Esophagus squamous epithelium (tissue), 5 donors: ENCODE measurements at regions not wholly inside any gene's neighbourhood (a gene's known extent, or its start where the extent isn't known, plus 50 kb on each side); places are given as distances from the start of the nearest gene placed in this dataset.

Experiments
- DNase-seq: peaks from one replicate; lab custom pipeline; 2025; lab: John Stamatoyannopoulos, UW
- H3K27ac ChIP-seq, 4 donors: fragments of 200-600 bp; sonication (generic); one replicate each; pipeline ENCODE4 v1.5.1; 2016 to 2019; ENCODE audit warnings: mild to moderate bottlenecking in 1 of 4
- H3K27me3 ChIP-seq, 4 donors: fragments of 200-600 bp; sonication (generic); 1 replicate in 3 of 4; 2 replicates in 1 of 4; pipeline versions ENCODE4 v1.5.1 to v1.6.0; 2017 to 2021; ENCODE audit warnings: antibody characterized with exemption in 1 of 4
- H3K36me3 ChIP-seq, 3 donors: fragments of 200-600 bp; sonication (generic); one replicate each; pipeline ENCODE4 v1.5.1; 2016 to 2019
- H3K4me1 ChIP-seq, 3 donors: fragments of 200-600 bp; sonication (generic); one replicate each; pipeline ENCODE4 v1.5.1; 2017 to 2019
- H3K4me3 ChIP-seq, 4 donors: fragments of 200-600 bp; sonication (generic); 1 replicate in 3 of 4; 2 replicates in 1 of 4; pipeline ENCODE4 v1.5.1; 2016 to 2019; ENCODE audit warnings: mild to moderate bottlenecking in 2 of 4, moderate library complexity in 1 of 4
- H3K9me3 ChIP-seq, 3 donors: fragments of 200-600 bp; sonication (generic); one replicate each; pipeline ENCODE4 v1.5.1; 2016 to 2019
- POLR2A ChIP-seq, 4 donors: fragments of 450-650 bp; IDR thresholded peaks; one replicate each; pipeline ENCODE4 v1.6.1; 2017; ENCODE audit warnings: antibody characterized with exemption in 4 of 4, mild to moderate bottlenecking in 4 of 4, moderate library complexity in 3 of 4
- WGBS, 2 donors: methylation state at CpG; one replicate each; pipeline ENCODE4 v1.1.5; 2018; 5-methylcytosine and 5-hydroxymethylcytosine counted together
- intact Hi-C: fragments of 100-400 bp; cut with DNase I; formaldehyde crosslinking; loops from one replicate; pipeline ENCODE4 v1.15.0; 2022
- TF ChIP-seq, protein P1 (sequence below), 6 experiments: fragments of 450-650 bp in 4 of 6; fragments of 200-600 bp in 2 of 6; sonication (generic) in 2 of 6; IDR thresholded peaks; one replicate each; pipeline ENCODE4 v1.5.1; 2016 to 2019; ENCODE audit warnings: antibody characterized with exemption in 6 of 6, mild to moderate bottlenecking in 4 of 6, moderate library complexity in 4 of 6
- donor health status: DM: yes; HTN: yes; CAD: no.

DNA sequence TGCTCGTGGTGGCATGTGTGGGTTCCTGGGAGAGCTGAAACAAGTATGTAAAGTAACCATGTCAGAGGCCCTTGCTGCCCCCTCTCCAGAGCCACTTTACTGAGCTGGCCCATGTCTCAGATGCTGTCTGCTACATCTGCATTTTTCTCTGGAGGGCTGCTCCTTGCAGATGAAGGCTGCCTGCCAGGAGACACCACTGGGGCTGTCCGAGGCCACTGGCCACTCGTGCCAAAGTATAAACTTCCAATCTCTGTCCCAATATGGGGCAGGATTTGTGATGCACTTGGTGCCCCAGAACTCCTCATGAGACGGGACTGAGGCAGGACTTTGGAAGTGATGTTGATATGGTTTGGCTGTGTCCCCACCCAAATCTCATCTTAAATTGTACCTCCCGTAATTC lies 478.4 kb upstream of the B3GAT1 start:
- Histone ChIP-seq H3K4me1 (no peaks in the 10 kb centered on the region), H3K36me3 (no peaks in the 10 kb centered on the region), H3K27me3 (peaks cover 0 to 19% (median 0%) of the 10 kb centered on the region in 4 donors), H3K4me3 (no peak overlapping the region), H3K27ac (no peak overlapping the region), H3K9me3 (no peaks in the 10 kb centered on the region)
- WGBS, 2 donors, result 39 to 55% methylated on average over 4 to 5 of the region's 5 CpGs
- DNase-seq, result no peak
- no peak for TF ChIP-seq POLR2A (IDR thresholded peaks at IDR 0.05)
- TF ChIP-seq, protein P1, sequence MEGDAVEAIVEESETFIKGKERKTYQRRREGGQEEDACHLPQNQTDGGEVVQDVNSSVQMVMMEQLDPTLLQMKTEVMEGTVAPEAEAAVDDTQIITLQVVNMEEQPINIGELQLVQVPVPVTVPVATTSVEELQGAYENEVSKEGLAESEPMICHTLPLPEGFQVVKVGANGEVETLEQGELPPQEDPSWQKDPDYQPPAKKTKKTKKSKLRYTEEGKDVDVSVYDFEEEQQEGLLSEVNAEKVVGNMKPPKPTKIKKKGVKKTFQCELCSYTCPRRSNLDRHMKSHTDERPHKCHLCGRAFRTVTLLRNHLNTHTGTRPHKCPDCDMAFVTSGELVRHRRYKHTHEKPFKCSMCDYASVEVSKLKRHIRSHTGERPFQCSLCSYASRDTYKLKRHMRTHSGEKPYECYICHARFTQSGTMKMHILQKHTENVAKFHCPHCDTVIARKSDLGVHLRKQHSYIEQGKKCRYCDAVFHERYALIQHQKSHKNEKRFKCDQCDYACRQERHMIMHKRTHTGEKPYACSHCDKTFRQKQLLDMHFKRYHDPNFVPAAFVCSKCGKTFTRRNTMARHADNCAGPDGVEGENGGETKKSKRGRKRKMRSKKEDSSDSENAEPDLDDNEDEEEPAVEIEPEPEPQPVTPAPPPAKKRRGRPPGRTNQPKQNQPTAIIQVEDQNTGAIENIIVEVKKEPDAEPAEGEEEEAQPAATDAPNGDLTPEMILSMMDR (IDR thresholded peaks at IDR 0.05), result no peak
- intact Hi-C loops, result no loop called here

DNA sequence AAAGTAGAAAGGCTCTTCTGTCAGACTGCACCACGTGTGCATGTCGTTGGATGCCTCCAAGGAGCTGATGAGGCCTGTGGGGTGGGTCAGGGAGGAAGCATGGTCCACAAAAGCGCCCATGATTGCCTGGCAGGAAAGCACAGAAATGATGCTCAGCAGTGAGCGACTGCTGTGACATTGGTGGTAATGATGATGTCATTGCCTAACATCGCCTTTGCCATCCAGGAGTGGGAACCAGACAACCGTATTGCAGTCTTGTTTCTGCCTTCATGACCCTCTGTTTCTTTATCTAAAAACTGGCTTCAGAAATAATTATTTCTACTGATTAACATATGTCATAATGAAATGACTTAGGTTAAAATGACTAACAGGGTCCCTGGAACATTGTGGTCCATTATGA lies 477.8 kb upstream of the B3GAT1 start:
- no peak for TF ChIP-seq POLR2A (IDR thresholded peaks at IDR 0.05)
- TF ChIP-seq, protein P1 (IDR thresholded peaks at IDR 0.05), result no peak
- 73 to 80% methylated on average over 6 of the region's 6 CpGs for WGBS, 2 donors

GRCh38 chr11:134888821-134889220 lies 476.8 kb upstream of the B3GAT1 start:
- no peaks in the 10 kb centered on the region for H3K36me3 ChIP-seq
- WGBS, 2 donors, result 71 to 81% methylated on average over 9 to 10 of the region's 10 CpGs
- no peak overlapping the region for H3K27ac ChIP-seq
- no peaks in the 10 kb centered on the region for H3K4me1 ChIP-seq
- no peak for DNase-seq
- no peak overlapping the region for H3K4me3 ChIP-seq
- intact Hi-C loops, result no loop called here
- TF ChIP-seq, protein P1 (IDR thresholded peaks at IDR 0.05), result no peak
- no peak for TF ChIP-seq POLR2A (IDR thresholded peaks at IDR 0.05)
- peaks cover 0 to 17% (median 0%) of the 10 kb centered on the region in 4 donors for H3K27me3 ChIP-seq
- H3K9me3 ChIP-seq, result no peaks in the 10 kb centered on the region

More for the DNA sequence above, 477.8 kb upstream of the B3GAT1 start:
- H3K4me1 ChIP-seq, result no peaks in the 10 kb centered on the region
- H3K4me3 ChIP-seq, result no peak overlapping the region
- H3K27ac ChIP-seq, result no peak overlapping the region
- H3K9me3 ChIP-seq, result no peaks in the 10 kb centered on the region
- H3K27me3 ChIP-seq, result peaks cover 0 to 19% (median 0%) of the 10 kb centered on the region in 4 donors
- H3K36me3 ChIP-seq, result no peaks in the 10 kb centered on the region
- no peak for DNase-seq
- intact Hi-C loops, result no loop called here

DNA sequence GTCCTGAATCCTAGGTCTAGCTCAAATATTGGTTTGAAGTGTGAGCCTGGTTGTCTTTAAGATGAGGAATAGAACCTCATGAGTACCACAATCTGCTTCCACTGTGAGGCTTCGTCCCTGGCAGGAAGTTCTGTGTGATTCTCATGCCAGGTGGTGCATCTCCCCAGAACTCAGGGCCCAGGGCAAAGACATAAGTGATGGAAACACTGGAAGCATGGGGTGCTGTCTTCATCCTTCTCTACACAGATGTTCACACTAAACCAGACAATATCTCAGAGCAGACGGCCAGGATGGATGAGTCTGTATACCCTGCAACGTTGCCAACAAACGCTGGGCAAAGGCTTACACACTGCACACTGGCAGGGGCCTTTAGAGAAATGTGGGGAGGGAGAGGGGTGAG lies 475.9 kb upstream of the B3GAT1 start:
- Histone ChIP-seq H3K27me3 (peaks cover 0 to 19% (median 0%) of the 10 kb centered on the region in 4 donors), H3K27ac (no peak overlapping the region), H3K9me3 (no peaks in the 10 kb centered on the region), H3K36me3 (no peaks in the 10 kb centered on the region), H3K4me1 (no peaks in the 10 kb centered on the region), H3K4me3 (no peak overlapping the region)
- no peak for DNase-seq
- intact Hi-C loops, result no loop called here
- no peak for TF ChIP-seq POLR2A (IDR thresholded peaks at IDR 0.05)
- TF ChIP-seq, protein P1 (IDR thresholded peaks at IDR 0.05), result no peak
- WGBS, 2 donors, result 43 to 77% methylated on average over 3 to 4 of the region's 4 CpGs

- Histone ChIP-seq H3K9me3 (no peaks in the 10 kb centered on the region), H3K4me1 (no peaks in the 10 kb centered on the region), H3K36me3 (no peaks in the 10 kb centered on the region), H3K4me3 (no peak overlapping the region), H3K27ac (no peak overlapping the region), H3K27me3 (peaks cover 0 to 27% (median 0%) of the 10 kb centered on the region in 4 donors)
- 36 to 76% methylated on average over 8 of the region's 8 CpGs for WGBS, 2 donors
- TF ChIP-seq, protein P1 (IDR thresholded peaks at IDR 0.05), result no peak
- TF ChIP-seq POLR2A (IDR thresholded peaks at IDR 0.05), result no peak
- intact Hi-C loops, result no loop called here
- DNase-seq, result no peak
Measured at GRCh38 chr11:134883484-134883883, 471.4 kb upstream of the B3GAT1 start.
